GM12878 (cell line): ENCODE measurements at regions not wholly inside any gene's neighbourhood (a gene's known extent, or its start where the extent isn't known, plus 50 kb on each side); places are given as distances from the start of the nearest gene placed in this dataset.

Experiments
- ATAC-seq: fragments of 200-7000 bp; cut with Tn5 transposase; 3 replicates; pipeline ENCODE4 v1.9.1; 2020; ENCODE audit warnings: mild to moderate bottlenecking, moderate library complexity
- BruUV-seq: library from RNA; stranded (reverse); fragments of 400-500 nt; replicated peaks from 2 replicates; lab custom pipeline; 2021; lab: Mats Ljungman, UMichigan
- CTCF ChIA-PET: fragments of 300-600 bp; sonication (Branson Sonifier 250); formaldehyde crosslinking; extraction: SDS; loops from one replicate; lab custom pipeline; 2021; ENCODE audit warnings: inconsistent platforms; lab: Yijun Ruan, JAX
- POLR2A ChIA-PET: fragments of 350-600 bp; formaldehyde crosslinking; extraction: SDS; loops from one replicate; lab custom pipeline; 2021; ENCODE audit warnings: inconsistent platforms; lab: Charles Lee
- RAD21 ChIA-PET: fragments of 300-600 bp; sonication (Branson Sonifier 250); formaldehyde crosslinking; loops from one replicate; lab custom pipeline; 2023; ENCODE audit warnings: antibody characterized with exemption; ENCODE audit not compliant: unreplicated experiment; lab: Charles Lee
- SMC1A ChIA-PET: fragments of 300-600 bp; sonication (Branson Sonifier 250); formaldehyde crosslinking; loops from one replicate; lab custom pipeline; 2023; ENCODE audit not compliant: unreplicated experiment, uncharacterized antibody; lab: Charles Lee
- DNase-seq: peaks from one replicate; pipeline ENCODE4 v3.0.0-alpha.2; 2011; ENCODE audit warnings: low read depth, low spot score
- FAIRE-seq: peaks from 3 replicates; lab custom pipeline; 2011; peaks lifted over from hg19 to GRCh38; lab: Jason Lieb, UNC
- H2AFZ ChIP-seq: 2 replicates; pipeline ENCODE4 v1.6.0; 2011; ENCODE audit warnings: low read depth, low read length, control low read depth; ENCODE audit not compliant: control insufficient read depth
- H3K27ac ChIP-seq: 2 replicates; pipeline ENCODE4 v1.5.1; 2011; ENCODE audit warnings: control low read depth; ENCODE audit not compliant: control insufficient read depth, insufficient read depth
- H3K27me3 ChIP-seq, 2 experiments: replicated peaks in 1 of 2; 2 replicates each; pipeline versions ENCODE4 v1.6.0 to v1.6.1; 2011; ENCODE audit warnings: low read length in 1 of 2; ENCODE audit not compliant: control insufficient read depth in 2 of 2, insufficient read depth in 2 of 2
- H3K36me3 ChIP-seq, 2 experiments: 2 replicates each; pipeline ENCODE4 v1.5.1; 2011; ENCODE audit warnings: low read length in 1 of 2; ENCODE audit not compliant: control insufficient read depth in 2 of 2, insufficient read depth in 2 of 2
- H3K4me1 ChIP-seq: 2 replicates; pipeline ENCODE4 v1.6.1; 2011; ENCODE audit warnings: mild to moderate bottlenecking, low read length, moderate library complexity, mixed read lengths; ENCODE audit not compliant: control insufficient read depth, insufficient read depth
- H3K4me2 ChIP-seq: 2 replicates; pipeline ENCODE4 v1.6.0; 2011; ENCODE audit warnings: control low read depth; ENCODE audit not compliant: control insufficient read depth, insufficient read depth
- H3K4me3 ChIP-seq: fragments of 200-600 bp; sonication (generic); 2 replicates; pipeline ENCODE4 v1.5.1; 2016
- H3K79me2 ChIP-seq: 2 replicates; pipeline ENCODE4 v1.6.0; 2011; ENCODE audit warnings: low read length; ENCODE audit not compliant: control insufficient read depth, insufficient read depth
- H3K9ac ChIP-seq: 2 replicates; pipeline ENCODE4 v1.8.0; 2011; ENCODE audit warnings: low read length, control low read depth, mixed read lengths; ENCODE audit not compliant: control insufficient read depth, insufficient read depth
- H3K9me3 ChIP-seq: replicated peaks from 3 replicates; pipeline ENCODE4 v1.5.1; 2011; ENCODE audit warnings: mild to moderate bottlenecking, low read length; ENCODE audit not compliant: control insufficient read depth, insufficient read depth
- H4K20me1 ChIP-seq: 2 replicates; pipeline ENCODE4 v1.6.0; 2011; ENCODE audit not compliant: control insufficient read depth, insufficient read depth
- BCLAF1 ChIP-seq: fragments of 450-650 bp; IDR thresholded peaks from 2 replicates; pipeline ENCODE4 v1.6.1; 2017; ENCODE audit warnings: antibody characterized with exemption, mild to moderate bottlenecking, moderate library complexity
- ESRRA ChIP-seq: IDR thresholded peaks from 2 replicates; pipeline ENCODE4 v1.6.1; 2012; ENCODE audit warnings: mild to moderate bottlenecking, low read length, improper control_type of control experiment
- IRF4 ChIP-seq: IDR thresholded peaks from 2 replicates; pipeline ENCODE4 v1.6.1; 2011; ENCODE audit warnings: low read depth, low read length
- LARP7 ChIP-seq: fragments of 450-650 bp; IDR thresholded peaks from 2 replicates; pipeline ENCODE4 v1.6.1; 2017; ENCODE audit warnings: mild to moderate bottlenecking
- MTA3 ChIP-seq: IDR thresholded peaks from 2 replicates; pipeline ENCODE4 v1.6.1; 2012; ENCODE audit warnings: low read length, inconsistent platforms, borderline replicate concordance
- POLR2A ChIP-seq: IDR thresholded peaks from 2 replicates; pipeline ENCODE4 v1.6.1; 2011; ENCODE audit warnings: low read depth, mild to moderate bottlenecking, low read length
- RB1 ChIP-seq: fragments of 450-650 bp; formaldehyde crosslinking; IDR thresholded peaks from 2 replicates; pipeline ENCODE4 v1.6.1; 2017; ENCODE audit warnings: mild to moderate bottlenecking, borderline replicate concordance
- RELB ChIP-seq: fragments of 450-650 bp; IDR thresholded peaks from 2 replicates; pipeline ENCODE4 v1.6.1; 2017; ENCODE audit warnings: low read depth, mild to moderate bottlenecking, moderate library complexity
- SPI1 ChIP-seq: IDR thresholded peaks from 2 replicates; pipeline ENCODE4 v1.6.1; 2011; ENCODE audit warnings: low read depth, mild to moderate bottlenecking, low read length, moderate library complexity, borderline replicate concordance; ENCODE audit not compliant: insufficient read depth
- SREBF2 ChIP-seq: IDR thresholded peaks from 2 replicates; pipeline ENCODE4 v1.6.1; 2012; ENCODE audit warnings: mild to moderate bottlenecking, low read length
- SUZ12 ChIP-seq: fragments of 200-600 bp; sonication (generic); IDR thresholded peaks from one replicate; pipeline ENCODE4 v1.6.1; 2018; ENCODE audit warnings: antibody characterized with exemption, mild to moderate bottlenecking; ENCODE audit not compliant: unreplicated experiment
- USF1 ChIP-seq: IDR thresholded peaks from 2 replicates; pipeline ENCODE4 v1.6.1; 2011; ENCODE audit warnings: borderline replicate concordance, low read depth, mild to moderate bottlenecking, moderate library complexity, mixed read lengths, low read length; ENCODE audit not compliant: insufficient read depth; ENCODE audit errors: extremely low read length
- YBX1 ChIP-seq: fragments of 450-650 bp; IDR thresholded peaks from 2 replicates; pipeline ENCODE4 v1.6.1; 2016; ENCODE audit warnings: antibody characterized with exemption
- ZNF687 ChIP-seq: fragments of 450-650 bp; IDR thresholded peaks from 2 replicates; pipeline ENCODE4 v1.6.1; 2017; ENCODE audit warnings: mild to moderate bottlenecking, moderate library complexity
- ZSCAN29 ChIP-seq: fragments of 450-650 bp; IDR thresholded peaks from 2 replicates; pipeline ENCODE4 v1.6.1; 2017; ENCODE audit warnings: mild to moderate bottlenecking, moderate library complexity
- WGBS: methylation state at CpG from one replicate; pipeline ENCODE4 v1.1.6; 2016; ENCODE audit warnings: low lambda C conversion rate; ENCODE audit not compliant: insufficient replicate concordance, insufficient coverage; ENCODE audit errors: missing lambda C conversion rate; 5-methylcytosine and 5-hydroxymethylcytosine counted together
- in situ Hi-C: fragments of 300-500 bp; cut with MboI; formaldehyde crosslinking; loops from 9 replicates; pipeline ENCODE4 v1.14.3; 2018; ENCODE audit warnings: mixed read lengths
- intact Hi-C: fragments of 100-400 bp; cut with micrococcal nuclease; formaldehyde crosslinking; loops from one replicate; pipeline ENCODE4 v1.14.2; 2022; ENCODE audit not compliant: unreplicated experiment

GRCh38 chr10:3612183-3613001 lies 172.6 kb downstream of the KLF6 start:
- 19% methylated on average over 2 of the region's 3 CpGs for WGBS
- no peaks in the 10 kb centered on the region for H3K4me1 ChIP-seq
- FAIRE-seq (no peak), DNase-seq (no peak)
- intact Hi-C loops (no loop called here), in situ Hi-C loops (no loop called here)
- H3K9ac ChIP-seq: no peak overlapping the region
- ChIA-PET RAD21 (no interaction called here), CTCF (interaction anchor here (0.6 kb wide), 1 partner anchor 699 kb away, joined by 4 read pairs; no protein-coding TSS in a partner anchor)
- no peak overlapping the region for H3K4me2 ChIP-seq
- TF ChIP-seq SPI1 (no peak), RELB (no peak), SUZ12 (no peak), RB1 (no peak), LARP7 (no peak), POLR2A (no peak), YBX1 (no peak), ZNF687 (no peak), USF1 (no peak), IRF4 (no peak), ZSCAN29 (no peak), SREBF2 (no peak), ESRRA (no peak), MTA3 (no peak), BCLAF1 (no peak)
- TF ChIP-seq, all 136 proteins: peak for 0
- Histone ChIP-seq H3K36me3 (no peaks in the 10 kb centered on the region), H3K4me3 (no peak overlapping the region), H4K20me1 (no peaks in the 10 kb centered on the region), H3K9me3 (no peaks in the 10 kb centered on the region; the same call in 1 of the 3 replicates), H2AFZ (no peak overlapping the region), H3K79me2 (no peaks in the 10 kb centered on the region), H3K27me3 (no peaks in the 10 kb centered on the region), H3K27ac (no peak overlapping the region)
- no TSS peak for BruUV-seq
- ChIA-PET POLR2A (interaction anchor here (0.7 kb wide), 1 partner anchor 15 kb away, joined by 3 read pairs; no protein-coding TSS in a partner anchor), SMC1A (no interaction called here)
- no peak for ATAC-seq
